Right lobe of liver (tissue), 4 donors: ENCODE measurements at regions not wholly inside any gene's neighbourhood (a gene's known extent, or its start where the extent isn't known, plus 50 kb on each side); places are given as distances from the start of the nearest gene placed in this dataset.

Experiments used
- POLR2A ChIP-seq: fragments of 450-650 bp; IDR thresholded peaks from one replicate; pipeline ENCODE4 v1.6.1; 2017; ENCODE audit warnings: antibody characterized with exemption, mild to moderate bottlenecking
- TF ChIP-seq, protein P1 (sequence below), 4 donors: fragments of 200-600 bp in 3 of 4; fragments of 450-650 bp in 1 of 4; IDR thresholded peaks; one replicate each; pipeline versions ENCODE4 v1.5.1 to v1.8.0; 2016 to 2022; ENCODE audit warnings: antibody characterized with exemption in 4 of 4, mild to moderate bottlenecking in 2 of 4
- donor health status: DM: no; HTN: no; CAD: no.
- donor health status: DM: no; HTN: no; CAD: no.
- donor health status: DM: no; HTN: yes; CAD: no.

DNA sequence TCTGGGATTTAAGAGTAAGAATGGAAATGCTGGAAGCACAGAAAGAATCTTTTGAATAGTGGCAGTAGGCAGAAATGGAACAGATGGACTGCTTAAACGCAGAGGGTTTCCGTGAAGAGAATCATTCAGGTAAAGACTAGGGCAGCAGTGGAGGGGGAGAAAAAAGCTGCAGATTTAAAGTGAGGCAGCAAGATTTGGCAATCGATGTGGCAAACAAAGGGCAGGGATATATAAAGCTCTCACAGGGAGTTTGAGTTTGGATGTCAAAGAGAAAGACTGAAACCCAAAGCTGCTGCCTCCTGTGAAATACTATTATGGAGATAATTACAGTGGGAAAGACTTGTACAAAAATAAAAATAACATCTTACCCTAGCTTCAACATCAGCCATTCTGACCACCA lies 384.0 kb downstream of the CENPC start:
- TF ChIP-seq, protein P1, sequence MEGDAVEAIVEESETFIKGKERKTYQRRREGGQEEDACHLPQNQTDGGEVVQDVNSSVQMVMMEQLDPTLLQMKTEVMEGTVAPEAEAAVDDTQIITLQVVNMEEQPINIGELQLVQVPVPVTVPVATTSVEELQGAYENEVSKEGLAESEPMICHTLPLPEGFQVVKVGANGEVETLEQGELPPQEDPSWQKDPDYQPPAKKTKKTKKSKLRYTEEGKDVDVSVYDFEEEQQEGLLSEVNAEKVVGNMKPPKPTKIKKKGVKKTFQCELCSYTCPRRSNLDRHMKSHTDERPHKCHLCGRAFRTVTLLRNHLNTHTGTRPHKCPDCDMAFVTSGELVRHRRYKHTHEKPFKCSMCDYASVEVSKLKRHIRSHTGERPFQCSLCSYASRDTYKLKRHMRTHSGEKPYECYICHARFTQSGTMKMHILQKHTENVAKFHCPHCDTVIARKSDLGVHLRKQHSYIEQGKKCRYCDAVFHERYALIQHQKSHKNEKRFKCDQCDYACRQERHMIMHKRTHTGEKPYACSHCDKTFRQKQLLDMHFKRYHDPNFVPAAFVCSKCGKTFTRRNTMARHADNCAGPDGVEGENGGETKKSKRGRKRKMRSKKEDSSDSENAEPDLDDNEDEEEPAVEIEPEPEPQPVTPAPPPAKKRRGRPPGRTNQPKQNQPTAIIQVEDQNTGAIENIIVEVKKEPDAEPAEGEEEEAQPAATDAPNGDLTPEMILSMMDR (IDR thresholded peaks at IDR 0.05): no peak
- no peak for TF ChIP-seq POLR2A
